Right lobe of liver (tissue), 6 donors: ENCODE measurements at regions not wholly inside any gene's neighbourhood (a gene's known extent, or its start where the extent isn't known, plus 50 kb on each side); places are given as distances from the start of the nearest gene placed in this dataset.

Experiments
- ATAC-seq, 4 donors: fragments of 200-7000 bp; cut with Tn5 transposase; one replicate each; pipeline ENCODE4 v1.9.1; 2020; ENCODE audit warnings: mild to moderate bottlenecking in 4 of 4, moderate library complexity in 4 of 4
- DNase-seq, 3 donors: peaks; one replicate each; pipeline ENCODE4 v3.0.0-alpha.2; 2020
- H3K27ac ChIP-seq, 3 donors: fragments of 200-600 bp; one replicate each; pipeline ENCODE4 v1.8.0; 2022
- H3K27me3 ChIP-seq, 2 donors: fragments of 200-600 bp; one replicate each; pipeline ENCODE4 v1.8.0; 2022
- H3K36me3 ChIP-seq, 4 donors: fragments of 200-600 bp; sonication (generic) in 1 of 4; one replicate each; pipeline versions ENCODE4 v1.5.1 to v1.8.0; 2017 to 2022; ENCODE audit warnings: control low read depth in 1 of 4
- H3K4me1 ChIP-seq, 4 donors: fragments of 200-600 bp; sonication (generic) in 1 of 4; one replicate each; pipeline versions ENCODE4 v1.5.1 to v1.8.0; 2017 to 2022; ENCODE audit warnings: control low read depth in 1 of 4
- H3K4me3 ChIP-seq, 3 donors: fragments of 200-600 bp; one replicate each; pipeline ENCODE4 v1.8.0; 2022
- H3K9me3 ChIP-seq, 4 donors: fragments of 200-600 bp; sonication (generic) in 1 of 4; one replicate each; pipeline versions ENCODE4 v1.5.1 to v1.8.0; 2017 to 2022; ENCODE audit warnings: control low read depth in 1 of 4
- CTCF ChIP-seq, 4 donors: fragments of 200-600 bp in 3 of 4; fragments of 450-650 bp in 1 of 4; IDR thresholded peaks; one replicate each; pipeline versions ENCODE4 v1.5.1 to v1.8.0; 2016 to 2022; ENCODE audit warnings: antibody characterized with exemption in 4 of 4, mild to moderate bottlenecking in 2 of 4
- POLR2A ChIP-seq: fragments of 450-650 bp; IDR thresholded peaks from one replicate; pipeline ENCODE4 v1.6.1; 2017; ENCODE audit warnings: antibody characterized with exemption, mild to moderate bottlenecking
- WGBS: methylation state at CpG from one replicate; pipeline ENCODE4 v1.1.6; 2018; ENCODE audit warnings: low coverage, low lambda C conversion rate; ENCODE audit not compliant: insufficient coverage; ENCODE audit errors: missing lambda C conversion rate; 5-methylcytosine and 5-hydroxymethylcytosine counted together
- intact Hi-C, 2 donors: fragments of 100-400 bp; cut with DNase I; formaldehyde crosslinking; loops; one replicate each; pipeline versions ENCODE4 v1.11.2 to v1.14.1; 2022
- donor health status: DM: no; HTN: yes; CAD: no.
- donor health status: DM: no; HTN: no; CAD: no.
- donor health status: DM: no; HTN: no; CAD: no.
- donor health status: DM: no; HTN: yes; CAD: no.
- donor health status: DM: no; HTN: yes; CAD: no.

DNA sequence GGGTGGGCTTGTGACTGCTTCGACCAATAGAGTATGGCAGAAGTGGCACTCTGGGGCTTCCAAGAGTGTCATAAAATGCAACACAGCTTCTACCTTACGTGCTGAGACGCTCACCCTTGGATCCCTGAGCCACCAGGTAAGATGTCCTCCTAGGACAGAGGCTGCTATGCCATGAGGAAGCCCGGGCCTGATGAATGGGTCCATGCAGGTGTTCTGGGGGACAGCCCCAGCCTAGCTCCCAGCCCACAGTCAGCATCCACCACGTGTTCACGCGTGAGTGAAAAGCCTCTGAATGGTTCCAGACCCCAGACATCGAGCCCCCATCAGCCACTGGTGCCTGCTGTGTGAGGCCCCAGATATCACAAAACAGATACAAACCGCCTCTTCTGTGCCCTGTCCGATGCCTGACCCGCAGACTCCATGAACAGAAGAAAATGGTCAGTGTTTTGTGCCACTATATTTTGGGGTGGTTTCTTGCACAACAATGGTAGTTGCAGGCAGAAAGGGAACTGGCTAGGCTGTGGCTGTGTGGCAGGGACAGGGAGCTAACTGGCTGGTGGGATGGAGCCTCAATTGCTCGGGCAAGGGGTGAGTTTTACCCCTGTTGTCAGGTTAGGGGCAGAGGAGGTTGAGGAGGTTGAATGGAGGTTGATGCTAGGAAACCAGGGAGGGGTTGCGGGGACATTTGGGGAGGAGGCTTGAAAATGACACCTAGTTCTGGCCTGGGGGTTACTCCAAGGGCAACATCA, 92.2 kb downstream of the LINGO1 start:
- peaks cover 0 to 6% (median 0%) of the 10 kb centered on the region in 4 donors for H3K4me1 ChIP-seq
- no peak overlapping the region for H3K27ac ChIP-seq
- TF ChIP-seq CTCF (IDR thresholded peaks at IDR 0.05) (no peak), POLR2A (no peak)
- no peaks in the 10 kb centered on the region for H3K9me3 ChIP-seq
- no peak for ATAC-seq
- no peak overlapping the region for H3K4me3 ChIP-seq
- no peak for DNase-seq
- intact Hi-C loops: loop anchor here in 1 of 2 donors (10.0 kb wide), 1 partner anchor 516 kb away; no protein-coding TSS in a partner anchor
- WGBS: 52% methylated on average over 6 of the region's 13 CpGs
- no peaks in the 10 kb centered on the region for H3K36me3 ChIP-seq
- H3K27me3 ChIP-seq: no peaks in the 10 kb centered on the region

- TF ChIP-seq CTCF (IDR thresholded peaks at IDR 0.05): no peak
- TF ChIP-seq POLR2A: no peak
- H3K36me3 ChIP-seq: no peaks in the 10 kb centered on the region
- intact Hi-C loops: no loop called here
- DNase-seq (no peak), ATAC-seq (no peak)
- H3K27me3 ChIP-seq: no peaks in the 10 kb centered on the region
- 64% methylated on average over 4 of the region's 5 CpGs for WGBS
- H3K4me1 ChIP-seq: peaks cover 0 to 6% (median 0%) of the 10 kb centered on the region in 4 donors
- no peak overlapping the region for H3K4me3 ChIP-seq
- H3K27ac ChIP-seq: no peak overlapping the region
- no peaks in the 10 kb centered on the region for H3K9me3 ChIP-seq
Measured at GRCh38 chr15:77538793-77539497, 93.8 kb downstream of the LINGO1 start.

DNA sequence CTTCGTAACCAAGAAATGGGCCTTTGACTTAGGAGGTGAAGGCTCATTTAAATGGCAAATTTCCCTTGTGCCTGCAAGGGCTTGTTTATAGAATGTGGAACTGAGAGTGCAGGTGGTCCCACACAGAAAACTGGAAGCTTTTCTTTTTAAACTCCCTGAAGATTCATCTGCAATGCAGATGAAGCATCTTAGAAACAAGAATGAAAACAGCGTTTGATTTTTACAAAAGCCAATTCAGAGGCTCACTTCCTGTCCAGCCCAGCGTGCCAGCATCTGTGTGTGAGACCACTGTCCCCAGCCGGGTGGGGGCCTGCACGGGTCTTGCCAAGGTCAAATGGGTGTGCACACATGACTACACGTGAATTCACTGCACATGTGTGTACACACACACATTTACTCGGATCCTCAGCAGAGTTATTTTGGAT, 94.7 kb downstream of the LINGO1 start:
- Histone ChIP-seq H3K27ac (no peak overlapping the region), H3K36me3 (no peaks in the 10 kb centered on the region), H3K4me1 (peaks cover 0 to 4% (median 0%) of the 10 kb centered on the region in 4 donors), H3K4me3 (no peak overlapping the region), H3K27me3 (no peaks in the 10 kb centered on the region), H3K9me3 (no peaks in the 10 kb centered on the region)
- WGBS: 47% methylated on average over 6 of the region's 7 CpGs
- ATAC-seq (no peak), DNase-seq (no peak)
- intact Hi-C loops: no loop called here
- no peak for TF ChIP-seq CTCF (IDR thresholded peaks at IDR 0.05)
- TF ChIP-seq POLR2A: no peak

- Histone ChIP-seq H3K4me1 (no peaks in the 10 kb centered on the region), H3K36me3 (no peaks in the 10 kb centered on the region), H3K27me3 (no peaks in the 10 kb centered on the region), H3K9me3 (no peaks in the 10 kb centered on the region), H3K27ac (no peak overlapping the region), H3K4me3 (no peak overlapping the region)
- TF ChIP-seq CTCF (IDR thresholded peaks at IDR 0.05): no peak
- TF ChIP-seq POLR2A: no peak
- WGBS: 67% methylated on average over 1 of the region's 1 CpG
- DNase-seq (no peak), ATAC-seq (no peak)
- intact Hi-C loops: no loop called here
Measured at GRCh38 chr15:77537006-77537405, 95.7 kb downstream of the LINGO1 start.
